NCI-H446 treated with DMSO at 0.1 percent for 48 hours (cell line): ENCODE measurements at regions not wholly inside any gene's neighbourhood (a gene's known extent, or its start where the extent isn't known, plus 50 kb on each side); places are given as distances from the start of the nearest gene placed in this dataset.

Experiments
- DNase-seq: peaks from one replicate; lab custom pipeline; 2025; lab: John Stamatoyannopoulos, UW

GRCh38 chr20:12276011-12276673 is 358.4 kb downstream of the BTBD3 start:
- no peak for DNase-seq

- no peak for DNase-seq
Measured at GRCh38 chr20:12287575-12287974, 369.9 kb downstream of the BTBD3 start.

DNA sequence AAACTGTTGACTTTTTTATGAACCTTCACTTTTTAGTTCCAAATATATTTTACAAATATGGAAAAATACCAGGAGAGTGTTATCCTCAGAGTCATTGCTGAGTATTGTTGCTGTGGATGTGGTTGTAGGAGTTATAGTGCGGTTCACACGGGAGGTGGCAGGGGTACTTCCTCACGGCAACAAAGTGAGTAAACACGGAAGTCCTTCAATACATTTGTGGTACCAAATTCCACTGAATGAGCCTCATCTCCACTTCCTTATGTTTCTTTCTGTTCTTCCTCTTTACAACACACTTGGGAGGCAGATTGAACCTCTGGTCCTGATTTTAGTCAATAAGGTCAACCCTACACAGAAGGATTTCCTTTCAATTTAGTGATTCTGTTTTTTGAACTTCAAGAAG is 371.8 kb downstream of the BTBD3 start:
- DNase-seq, result no peak

DNA sequence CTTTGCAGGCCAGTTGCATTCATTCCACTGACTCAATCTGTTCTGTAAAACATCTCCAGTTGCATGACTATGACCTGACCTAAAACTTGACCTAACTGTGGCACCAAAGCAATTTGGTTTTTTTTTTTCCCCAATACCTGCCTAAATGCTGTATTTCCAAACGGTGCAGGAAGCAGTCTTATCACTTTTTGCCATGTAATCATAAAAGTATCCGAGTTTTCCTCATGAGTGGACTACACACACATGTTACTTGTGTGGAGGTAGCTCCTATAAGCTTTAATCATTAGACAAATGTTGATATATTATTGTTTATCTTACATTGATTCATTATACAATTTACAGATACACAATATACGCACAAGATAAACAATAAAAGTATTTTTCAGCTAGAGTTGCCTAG is 373.7 kb downstream of the BTBD3 start:
- no peak for DNase-seq

GRCh38 chr20:12293900-12294299 is 376.2 kb downstream of the BTBD3 start:
- no peak for DNase-seq

- no peak for DNase-seq
Measured at GRCh38 chr20:12294678-12295077, 377.0 kb downstream of the BTBD3 start.

DNA sequence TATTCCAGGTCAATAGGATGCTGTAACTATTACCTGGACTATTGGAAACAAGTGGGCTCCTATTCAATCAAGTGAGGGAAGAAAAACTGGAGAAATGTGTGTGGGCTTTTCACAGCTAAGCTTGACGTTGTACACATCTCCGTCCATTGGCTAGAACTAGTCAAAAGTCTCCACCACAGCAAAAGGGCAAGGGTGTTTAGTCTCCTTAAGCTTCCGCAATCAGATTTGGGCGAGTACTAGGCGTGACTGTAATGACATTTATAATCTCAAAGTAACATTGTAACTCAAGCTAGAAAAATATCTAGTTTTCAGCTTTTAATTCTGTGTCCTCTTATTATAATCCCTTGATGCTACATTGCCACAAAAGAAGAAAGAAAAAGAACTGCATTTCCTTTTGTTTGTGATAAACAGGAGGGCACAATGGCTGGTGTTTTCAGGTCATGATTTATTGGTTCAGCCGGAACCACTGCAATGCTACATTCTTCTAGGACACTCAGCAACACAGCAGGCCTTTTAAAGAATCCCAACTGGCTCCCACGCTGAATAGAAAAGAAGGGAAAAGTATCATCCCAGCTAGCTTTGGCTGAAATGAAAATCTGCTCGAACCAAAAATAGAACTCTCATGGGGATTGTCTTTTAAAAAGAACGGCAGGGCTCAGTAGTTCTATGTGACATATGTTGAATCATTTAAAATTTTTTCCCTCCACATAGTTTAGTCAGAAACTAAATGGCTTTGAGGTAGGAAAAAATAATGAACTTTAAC is 387.7 kb downstream of the BTBD3 start:
- DNase-seq, result no peak

- DNase-seq, result no peak
Measured at GRCh38 chr20:12306107-12306506, 388.4 kb downstream of the BTBD3 start.

- DNase-seq, result no peak
Measured at GRCh38 chr20:12311094-12311865, 393.6 kb downstream of the BTBD3 start.

DNA sequence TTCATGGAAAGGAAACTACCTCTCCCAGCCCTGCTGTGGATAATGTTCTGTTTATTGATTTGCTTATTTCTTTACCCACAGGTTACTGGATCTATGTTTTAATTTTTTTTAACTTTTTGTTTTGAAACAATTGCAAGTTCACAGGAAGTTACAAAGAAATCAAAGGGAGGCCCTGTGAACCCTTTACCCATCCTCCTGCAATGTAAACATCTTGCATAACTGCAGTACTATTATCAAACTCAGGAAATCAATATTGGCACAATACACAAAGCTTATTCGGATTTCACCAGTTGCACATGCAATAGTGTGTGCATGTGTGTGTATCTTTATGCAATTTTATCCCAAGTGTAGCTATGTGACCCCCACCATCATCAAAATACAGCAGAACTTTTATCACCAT is 398.0 kb downstream of the BTBD3 start:
- no peak for DNase-seq

- no peak for DNase-seq
Measured at GRCh38 chr20:12316794-12317193, 399.1 kb downstream of the BTBD3 start.

GRCh38 chr20:12317433-12317832 is 399.7 kb downstream of the BTBD3 start:
- DNase-seq, result no peak

- DNase-seq, result no peak
Measured at GRCh38 chr20:12318043-12318442, 400.4 kb downstream of the BTBD3 start.

- no peak for DNase-seq
Measured at GRCh38 chr20:12321736-12322135, 404.0 kb downstream of the BTBD3 start.

GRCh38 chr20:12327205-12327604 is 409.5 kb downstream of the BTBD3 start:
- DNase-seq, result no peak

DNA sequence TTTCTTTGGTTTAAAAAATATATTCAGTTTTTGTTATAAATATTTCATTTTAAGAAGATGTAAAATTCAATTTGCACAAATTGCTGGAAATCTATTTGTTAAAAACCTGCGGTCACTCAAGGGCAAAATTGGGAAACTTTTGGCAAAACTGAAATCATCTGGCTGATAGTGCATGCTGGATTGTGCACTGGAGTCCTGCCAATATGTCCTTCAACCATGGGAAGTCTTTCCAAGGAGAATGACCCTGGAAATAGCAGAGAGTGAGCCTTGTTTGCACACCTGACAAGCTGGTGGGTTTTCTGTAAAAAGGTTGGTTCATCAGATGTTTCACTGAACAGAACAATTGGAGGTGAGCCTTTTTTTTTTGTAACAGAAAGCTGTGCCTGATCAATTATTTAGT is 413.5 kb downstream of the BTBD3 start:
- no peak for DNase-seq

DNA sequence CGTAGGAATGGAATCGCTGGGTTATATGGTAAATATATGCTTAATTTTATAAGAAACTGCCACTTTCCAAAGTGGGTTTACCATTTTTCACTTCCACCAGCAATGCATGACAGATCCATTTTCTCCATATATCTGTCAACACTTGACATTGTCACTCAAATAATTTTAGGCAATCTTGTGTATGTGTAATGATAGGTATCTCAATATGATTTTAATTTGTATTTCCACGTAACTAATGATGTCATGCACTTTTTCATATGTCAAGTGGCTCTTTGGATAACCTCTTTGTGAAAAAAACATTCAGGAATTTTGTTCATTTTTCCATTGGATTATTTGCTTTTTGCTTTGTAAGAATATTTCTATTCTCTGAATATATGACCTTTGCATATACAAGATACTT is 419.9 kb downstream of the BTBD3 start:
- no peak for DNase-seq

GRCh38 chr20:12345978-12346377 is 428.3 kb downstream of the BTBD3 start:
- DNase-seq, result no peak

DNA sequence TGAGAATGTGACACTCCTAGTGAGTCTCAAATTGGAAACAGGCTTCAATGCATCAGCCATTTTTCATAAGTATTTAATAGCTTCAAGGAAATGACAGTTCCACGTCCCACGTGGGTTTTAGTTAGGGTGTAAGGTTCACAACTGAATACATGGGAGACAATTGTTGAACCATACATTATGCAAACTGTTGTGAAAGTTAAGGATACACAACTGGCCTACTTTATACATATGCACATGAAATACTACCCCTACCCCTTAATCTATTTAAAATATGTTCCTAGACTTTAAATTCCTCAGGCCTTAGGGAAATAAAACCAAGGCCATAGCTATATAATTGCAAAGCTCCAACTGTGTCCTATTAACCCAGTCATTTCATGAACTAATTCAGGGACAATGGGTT is 436.1 kb downstream of the BTBD3 start:
- no peak for DNase-seq

GRCh38 chr20:12354725-12355124 is 437.0 kb downstream of the BTBD3 start:
- DNase-seq, result no peak

DNA sequence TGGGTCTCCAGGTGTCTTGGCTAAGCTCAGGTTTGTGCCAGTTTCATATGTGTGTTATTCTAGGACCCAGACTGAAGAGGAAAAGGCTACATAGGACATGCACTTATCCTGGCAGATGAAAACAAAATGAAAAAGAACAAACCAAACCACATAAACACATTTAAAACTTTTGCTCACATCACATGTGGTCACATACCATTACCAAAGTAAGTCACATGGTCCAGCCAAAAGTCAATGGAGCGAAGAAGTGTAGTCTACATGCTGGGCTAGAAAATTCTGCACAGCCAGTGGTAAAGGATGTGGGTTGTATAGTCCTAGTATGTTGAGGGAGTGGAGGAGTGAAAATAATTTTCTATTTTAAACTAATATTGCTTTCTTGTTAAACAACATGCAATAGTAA is 437.5 kb downstream of the BTBD3 start:
- no peak for DNase-seq

DNA sequence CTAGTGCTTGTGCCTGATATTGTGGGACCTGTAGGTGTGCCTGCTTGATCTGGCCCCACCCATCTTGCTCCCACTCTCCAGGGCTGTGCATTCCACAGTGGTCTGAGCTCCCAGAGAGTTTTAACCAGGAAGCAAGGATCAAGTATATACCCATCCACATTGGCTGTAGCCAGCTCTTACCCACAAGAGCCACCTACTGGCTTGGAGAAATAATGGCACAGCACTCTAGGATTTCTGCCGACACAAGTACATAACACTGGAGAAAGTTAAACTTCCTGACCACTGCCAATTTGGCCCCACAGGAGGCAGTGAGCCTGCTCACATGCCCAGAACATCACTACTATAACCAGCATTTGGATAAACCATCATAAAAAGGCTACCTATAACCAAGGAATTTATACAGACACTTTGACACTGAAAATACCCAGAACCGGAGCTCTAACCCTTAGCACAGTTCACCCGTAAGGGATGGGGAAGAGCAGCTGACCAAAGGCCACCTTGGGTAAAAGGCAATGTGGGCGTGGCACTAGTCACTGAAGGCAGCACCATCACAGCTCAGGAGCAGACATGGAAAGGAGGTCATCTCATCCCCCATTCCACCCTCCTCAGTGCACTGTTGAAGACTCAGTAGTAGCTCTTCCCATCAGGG is 440.4 kb downstream of the BTBD3 start:
- DNase-seq, result no peak

GRCh38 chr20:12358655-12359009 is 440.9 kb downstream of the BTBD3 start:
- DNase-seq, result no peak
